IMR-90 (cell line): ENCODE measurements at regions not wholly inside any gene's neighbourhood (a gene's known extent, or its start where the extent isn't known, plus 50 kb on each side); places are given as distances from the start of the nearest gene placed in this dataset.

ENCODE experiments used
- ATAC-seq: fragments of 200-7000 bp; cut with Tn5 transposase; 2 replicates; pipeline ENCODE4 v1.9.1; 2020; ENCODE audit warnings: low read depth, mild to moderate bottlenecking, moderate library complexity
- BruUV-seq: library from RNA; stranded (reverse); fragments of 400-500 nt; replicated peaks from 2 replicates; lab custom pipeline; 2021; lab: Mats Ljungman, UMichigan
- CTCF ChIA-PET: fragments of 300-600 bp; formaldehyde crosslinking; extraction: SDS; loops from one replicate; lab custom pipeline; 2021; ENCODE audit warnings: antibody characterized with exemption; lab: Yijun Ruan, JAX
- POLR2A ChIA-PET: fragments of 300-600 bp; sonication (Branson Sonifier 250); formaldehyde crosslinking; loops from one replicate; lab custom pipeline; 2022; ENCODE audit warnings: antibody characterized with exemption; ENCODE audit not compliant: unreplicated experiment; lab: Charles Lee
- DNase-seq: peaks from one replicate; pipeline ENCODE4 v3.0.0; 2013
- H2AFZ ChIP-seq: replicated peaks from 2 replicates; pipeline ENCODE3; 2013; ENCODE audit warnings: low read length, mild to moderate bottlenecking; ENCODE audit not compliant: poor library complexity
- H2AK5ac ChIP-seq: 2 replicates; pipeline ENCODE4 v1.6.1; 2013; ENCODE audit warnings: low read depth, low read length, inconsistent platforms
- H2AK9ac ChIP-seq: replicated peaks from 2 replicates; pipeline ENCODE3; 2013; ENCODE audit warnings: mild to moderate bottlenecking, low read depth, low read length, moderate library complexity; ENCODE audit not compliant: poor library complexity
- H2BK120ac ChIP-seq: 2 replicates; pipeline ENCODE4 v1.6.1; 2013; ENCODE audit warnings: low read depth, low read length, inconsistent platforms
- H2BK15ac ChIP-seq: 3 replicates; pipeline ENCODE4 v1.6.1; 2013; ENCODE audit warnings: low read depth, low read length, inconsistent platforms
- H2BK20ac ChIP-seq: 2 replicates; pipeline ENCODE4 v1.6.1; 2013; ENCODE audit warnings: low read depth, mild to moderate bottlenecking, inconsistent platforms, low read length, moderate library complexity
- H2BK5ac ChIP-seq: 2 replicates; pipeline ENCODE4 v1.6.1; 2013; ENCODE audit warnings: mild to moderate bottlenecking, low read depth, low read length, inconsistent platforms; ENCODE audit not compliant: poor library complexity, severe bottlenecking
- H3K14ac ChIP-seq: replicated peaks from 2 replicates; pipeline ENCODE4 v1.6.1; 2013; ENCODE audit warnings: low read depth, low read length, inconsistent platforms
- H3K18ac ChIP-seq: 2 replicates; pipeline ENCODE4 v1.6.1; 2013; ENCODE audit warnings: low read depth, low read length, control low read depth
- H3K23ac ChIP-seq: 2 replicates; pipeline ENCODE4 v1.6.1; 2013; ENCODE audit warnings: low read depth, low read length, inconsistent platforms
- H3K27ac ChIP-seq: 2 replicates; pipeline ENCODE4 v1.5.1; 2013; ENCODE audit warnings: mild to moderate bottlenecking, control low read depth, low read length; ENCODE audit not compliant: insufficient read depth
- H3K27me3 ChIP-seq: 2 replicates; pipeline ENCODE4 v1.6.1; 2013; ENCODE audit warnings: low read length; ENCODE audit not compliant: control insufficient read depth, insufficient read depth
- H3K36me3 ChIP-seq: 2 replicates; pipeline ENCODE4 v1.6.1; 2013; ENCODE audit warnings: low read length, mixed read lengths; ENCODE audit not compliant: control insufficient read depth, insufficient read depth
- H3K4ac ChIP-seq: 2 replicates; pipeline ENCODE4 v1.6.1; 2013; ENCODE audit warnings: low read depth, low read length, inconsistent platforms
- H3K4me1 ChIP-seq: 2 replicates; pipeline ENCODE4 v1.6.1; 2013; ENCODE audit warnings: low read length, mixed read lengths; ENCODE audit not compliant: control insufficient read depth, insufficient read depth
- H3K4me2 ChIP-seq: 2 replicates; pipeline ENCODE4 v1.6.1; 2013; ENCODE audit warnings: low read depth, mild to moderate bottlenecking, control low read depth, low read length, moderate library complexity
- H3K4me3 ChIP-seq: 2 replicates; pipeline ENCODE4 v1.5.1; 2013; ENCODE audit warnings: low read depth, mild to moderate bottlenecking, control low read depth, low read length, moderate library complexity; ENCODE audit not compliant: insufficient read depth
- H3K56ac ChIP-seq: 2 replicates; pipeline ENCODE4 v1.6.1; 2013; ENCODE audit warnings: low read length, inconsistent platforms; ENCODE audit not compliant: insufficient read depth; ENCODE audit errors: extremely low read depth
- H3K79me1 ChIP-seq, 2 experiments: 2 replicates each; pipeline ENCODE4 v1.6.1; 2013; ENCODE audit warnings: low read length in 2 of 2, inconsistent platforms in 1 of 2, low read depth in 1 of 2
- H3K9ac ChIP-seq: 2 replicates; pipeline ENCODE4 v1.6.1; 2013; ENCODE audit warnings: low read depth, low read length, control low read depth
- H3K9me1 ChIP-seq: 2 replicates; pipeline ENCODE4 v1.6.1; 2013; ENCODE audit warnings: low read length, inconsistent platforms; ENCODE audit not compliant: insufficient read depth
- H3K9me3 ChIP-seq: 2 replicates; pipeline ENCODE4 v1.6.1; 2013; ENCODE audit warnings: low read length; ENCODE audit not compliant: control insufficient read depth, insufficient read depth
- H4K20me1 ChIP-seq: 2 replicates; pipeline ENCODE4 v1.6.1; 2013; ENCODE audit warnings: low read length, inconsistent platforms; ENCODE audit not compliant: insufficient read depth
- H4K5ac ChIP-seq: 2 replicates; pipeline ENCODE4 v1.6.1; 2013; ENCODE audit warnings: mild to moderate bottlenecking, low read depth, low read length, control low read depth
- H4K8ac ChIP-seq, 2 experiments: 2 replicates each; pipeline ENCODE4 v1.6.1; 2013; ENCODE audit warnings: low read depth in 2 of 2, low read length in 2 of 2, control low read depth in 1 of 2, inconsistent platforms in 1 of 2
- H4K91ac ChIP-seq: 2 replicates; pipeline ENCODE4 v1.6.1; 2013; ENCODE audit warnings: low read depth, low read length, inconsistent platforms; ENCODE audit not compliant: insufficient read depth
- MXI1 ChIP-seq: IDR thresholded peaks from 2 replicates; pipeline ENCODE4 v1.6.1; 2012; ENCODE audit warnings: low read depth, mild to moderate bottlenecking, low read length, moderate library complexity, borderline replicate concordance
- NFE2L2 ChIP-seq: fragments of 150-350 bp; IDR thresholded peaks from 2 replicates; pipeline ENCODE4 v1.6.1; 2016; ENCODE audit warnings: low read depth, mild to moderate bottlenecking, low read length
- RAD21 ChIP-seq: IDR thresholded peaks from 2 replicates; pipeline ENCODE4 v1.6.1; 2012; ENCODE audit warnings: low read length, improper control_type of control experiment
- RFX5 ChIP-seq: IDR thresholded peaks from 2 replicates; pipeline ENCODE4 v1.8.0; 2012; ENCODE audit warnings: low read depth, mild to moderate bottlenecking, low read length, moderate library complexity
- USF2 ChIP-seq: fragments of 150-350 bp; IDR thresholded peaks from 2 replicates; pipeline ENCODE4 v1.6.1; 2017; ENCODE audit warnings: mild to moderate bottlenecking, antibody characterized with exemption, low read length, low read depth
- dilution Hi-C: fragments of 300-500 bp; cut with HindIII; formaldehyde crosslinking; loops from one replicate; pipeline ENCODE4 v1.14.3; 2018; ENCODE audit warnings: low sequenced_read_pairs; ENCODE audit not compliant: unreplicated experiment
- in situ Hi-C: fragments of 300-500 bp; cut with MboI; formaldehyde crosslinking; loops from 3 replicates; pipeline ENCODE4 v1.14.3; 2019; ENCODE audit warnings: low sequenced_read_pairs, inconsistent platforms, mixed read lengths
- intact Hi-C: fragments of 100-400 bp; cut with micrococcal nuclease; formaldehyde crosslinking; loops from 2 replicates; pipeline ENCODE4 v1.10.0; 2022

GRCh38 chr12:59847127-59847526 is 251.3 kb downstream of the SLC16A7 start:
- BruUV-seq = no TSS peak
- TF ChIP-seq RAD21 (no peak), RFX5 (no peak), MXI1 (no peak), USF2 (no peak), NFE2L2 (no peak)
- Histone ChIP-seq H3K79me1 (no peaks in the 10 kb centered on the region), H3K9me1 (no peaks in the 10 kb centered on the region), H4K20me1 (no peaks in the 10 kb centered on the region), H2BK120ac (no peak overlapping the region), H3K27me3 (no peaks in the 10 kb centered on the region), H3K4ac (no peak overlapping the region), H3K4me3 (no peak overlapping the region), H3K36me3 (no peaks in the 10 kb centered on the region), H3K4me2 (no peak overlapping the region), H4K91ac (no peak overlapping the region), H3K56ac (no peak overlapping the region), H4K5ac (no peak overlapping the region), H3K9me3 (no peaks in the 10 kb centered on the region), H3K18ac (no peak overlapping the region), H3K9ac (no peak overlapping the region), H3K4me1 (no peaks in the 10 kb centered on the region), H3K27ac (no peak overlapping the region), H3K23ac (no peak overlapping the region), H2AK5ac (no peak overlapping the region), H2BK15ac (no peak overlapping the region), H4K8ac (no peak overlapping the region), H2BK5ac (no peak overlapping the region), H3K14ac (no peak overlapping the region), H2BK20ac (no peak overlapping the region), H2AK9ac (no peak overlapping the region), H2AFZ (no peak overlapping the region)
- intact Hi-C loops (no loop called here), in situ Hi-C loops (no loop called here), dilution Hi-C loops (no loop called here)
- ChIA-PET CTCF (no interaction called here), POLR2A (no interaction called here)
- ATAC-seq (no peak), DNase-seq (no peak)
